ENCODE measurements at regions not wholly inside any gene's neighbourhood (a gene's known extent, or its start where the extent isn't known, plus 50 kb on each side); places are given as distances from the start of the nearest gene placed in this dataset.
"Not testable (repeated sequence)": the region's sequence is repeated elsewhere in the genome, so short reads cannot be mapped to it uniquely, and the experiment has no call there.

- no peak for ATAC-seq
Observed at GRCh38 chr14:88985654-88986053, 161.2 kb downstream of the TTC8 start.

GRCh38 chr14:88986146-88986841, 161.8 kb downstream of the TTC8 start:
- no peak for ATAC-seq

- ATAC-seq = not testable (repeated sequence)
Observed at GRCh38 chr14:88986908-88987307, 162.5 kb downstream of the TTC8 start.

GRCh38 chr14:88987516-88987915, 163.1 kb downstream of the TTC8 start:
- ATAC-seq = no peak

- no peak for ATAC-seq
Observed at GRCh38 chr14:88989911-88990310, 165.5 kb downstream of the TTC8 start.

GRCh38 chr14:88990856-88991255, 166.4 kb downstream of the TTC8 start:
- no peak for ATAC-seq

GRCh38 chr14:88992011-88992410, 167.6 kb downstream of the TTC8 start:
- ATAC-seq = no peak

GRCh38 chr14:88993946-88994345, 169.5 kb downstream of the TTC8 start:
- ATAC-seq = no peak

- no peak for ATAC-seq
Observed at GRCh38 chr14:88995437-88996198, 171.2 kb downstream of the TTC8 start.

- ATAC-seq = no peak
Observed at GRCh38 chr14:88998027-88998426, 173.6 kb downstream of the TTC8 start.

GRCh38 chr14:88999137-88999536, 174.7 kb downstream of the TTC8 start:
- ATAC-seq = no peak

- ATAC-seq = peak; percentile 60 to 80
Observed at GRCh38 chr14:89000007-89000942, 175.8 kb downstream of the TTC8 start.

GRCh38 chr14:89004166-89004565, 179.7 kb downstream of the TTC8 start:
- ATAC-seq = no peak

- ATAC-seq = peak in 1 of 2 donors; percentile 21
Observed at GRCh38 chr14:89007906-89008305, 183.5 kb downstream of the TTC8 start.

- ATAC-seq = no peak
Observed at GRCh38 chr14:89011355-89012281, 187.2 kb downstream of the TTC8 start.

- no peak for ATAC-seq
Observed at GRCh38 chr14:89012282-89013097, 188.0 kb downstream of the TTC8 start.

GRCh38 chr14:89013098-89013504, 188.7 kb downstream of the TTC8 start:
- peak in 1 of 2 donors; percentile 43 for ATAC-seq

- ATAC-seq = no peak
Observed at GRCh38 chr14:89013698-89014568, 189.5 kb downstream of the TTC8 start.

GRCh38 chr14:89014569-89014850, 190.1 kb downstream of the TTC8 start:
- ATAC-seq = no peak

GRCh38 chr14:89015016-89015415, 190.6 kb downstream of the TTC8 start:
- no peak for ATAC-seq

All from activated CD4-positive, CD25-positive, alpha-beta regulatory T cell treated with anti-CD3 and anti-CD28 coated beads, Interleukin-2, amount 50 U/mL, for 24 hours (primary cell).